ENCODE measurements at regions not wholly inside any gene's neighbourhood (a gene's known extent, or its start where the extent isn't known, plus 50 kb on each side); places are given as distances from the start of the nearest gene placed in this dataset.

- no peaks in the 10 kb centered on the region for H3K9me3 Mint-ChIP-seq
- no peak overlapping the region for H3K4me3 Mint-ChIP-seq
- Histone ChIP-seq H3K27me3 (ENCODE audit: control insufficient read depth, insufficient read depth, low read length, poor library complexity, severe bottlenecking) (no peaks in the 10 kb centered on the region), H3K27ac (ENCODE audit: low read depth, low read length) (no peak overlapping the region), H3K9ac (ENCODE audit: extremely low read depth, low read length, poor library complexity, severe bottlenecking) (no peak overlapping the region), H3K4me1 (ENCODE audit: control insufficient read depth, insufficient read depth, low read length) (no peaks in the 10 kb centered on the region), H3K9me3 (ENCODE audit: control insufficient read depth, low read length) (no peaks in the 10 kb centered on the region), H3K4me3 (ENCODE audit: low read length) (no peak overlapping the region), H3K36me3 (ENCODE audit: control insufficient read depth, insufficient read depth, low read length) (no peaks in the 10 kb centered on the region)
- no peaks in the 10 kb centered on the region for H3K4me1 Mint-ChIP-seq
- H3K27ac Mint-ChIP-seq = no peak overlapping the region
- H3K36me3 Mint-ChIP-seq (ENCODE audit: low read depth) = no peaks in the 10 kb centered on the region
- no peak for DNase-seq
- TF ChIP-seq CTCF (conservative IDR thresholded peaks at IDR 0.05) = no peak
- no peaks in the 10 kb centered on the region for H3K27me3 Mint-ChIP-seq (ENCODE audit: insufficient read depth)
Observed at GRCh38 chr6:86856379-86856778, 80.9 kb upstream of the HTR1E start.

- H3K9me3 ChIP-seq (ENCODE audit: control insufficient read depth, low read length) = no peaks in the 10 kb centered on the region
- TF ChIP-seq CTCF (conservative IDR thresholded peaks at IDR 0.05) = no peak
- no peaks in the 10 kb centered on the region for H3K4me1 Mint-ChIP-seq
- no peaks in the 10 kb centered on the region for H3K4me1 ChIP-seq (ENCODE audit: control insufficient read depth, insufficient read depth, low read length)
- H3K9ac ChIP-seq (ENCODE audit: extremely low read depth, low read length, poor library complexity, severe bottlenecking) = no peak overlapping the region
- H3K27me3 ChIP-seq (ENCODE audit: control insufficient read depth, insufficient read depth, low read length, poor library complexity, severe bottlenecking) = no peaks in the 10 kb centered on the region
- no peak overlapping the region for H3K4me3 ChIP-seq (ENCODE audit: low read length)
- no peak for DNase-seq
- H3K9me3 Mint-ChIP-seq = no peaks in the 10 kb centered on the region
- H3K36me3 ChIP-seq (ENCODE audit: control insufficient read depth, insufficient read depth, low read length) = no peaks in the 10 kb centered on the region
- no peak overlapping the region for H3K4me3 Mint-ChIP-seq
- no peaks in the 10 kb centered on the region for H3K27me3 Mint-ChIP-seq (ENCODE audit: insufficient read depth)
- no peak overlapping the region for H3K27ac ChIP-seq (ENCODE audit: low read depth, low read length)
- no peaks in the 10 kb centered on the region for H3K36me3 Mint-ChIP-seq (ENCODE audit: low read depth)
- H3K27ac Mint-ChIP-seq = no peak overlapping the region
Observed at GRCh38 chr6:86848986-86849385, 88.3 kb upstream of the HTR1E start.

- no peak overlapping the region for H3K4me3 Mint-ChIP-seq
- no peak for TF ChIP-seq CTCF (conservative IDR thresholded peaks at IDR 0.05)
- no peaks in the 10 kb centered on the region for H3K9me3 Mint-ChIP-seq
- H3K4me3 ChIP-seq (ENCODE audit: low read length) = no peak overlapping the region
- peaks cover 8% of the 10 kb centered on the region for H3K4me1 Mint-ChIP-seq
- no peak for DNase-seq
- H3K27me3 ChIP-seq (ENCODE audit: control insufficient read depth, insufficient read depth, low read length, poor library complexity, severe bottlenecking) = no peaks in the 10 kb centered on the region
- H3K36me3 ChIP-seq (ENCODE audit: control insufficient read depth, insufficient read depth, low read length) = no peaks in the 10 kb centered on the region
- no peaks in the 10 kb centered on the region for H3K9me3 ChIP-seq (ENCODE audit: control insufficient read depth, low read length)
- no peaks in the 10 kb centered on the region for H3K27me3 Mint-ChIP-seq (ENCODE audit: insufficient read depth)
- no peaks in the 10 kb centered on the region for H3K36me3 Mint-ChIP-seq (ENCODE audit: low read depth)
- H3K27ac ChIP-seq (ENCODE audit: low read depth, low read length) = no peak overlapping the region
- H3K4me1 ChIP-seq (ENCODE audit: control insufficient read depth, insufficient read depth, low read length) = peaks cover 4% of the 10 kb centered on the region
- H3K9ac ChIP-seq (ENCODE audit: extremely low read depth, low read length, poor library complexity, severe bottlenecking) = no peak overlapping the region
- H3K27ac Mint-ChIP-seq = no peak overlapping the region
Observed at GRCh38 chr6:86832686-86833085, 104.6 kb upstream of the HTR1E start.

Measured in endodermal cell (in vitro differentiated cells).